ENCODE measurements at regions not wholly inside any gene's neighbourhood (a gene's known extent, or its start where the extent isn't known, plus 50 kb on each side); places are given as distances from the start of the nearest gene placed in this dataset.

DNA sequence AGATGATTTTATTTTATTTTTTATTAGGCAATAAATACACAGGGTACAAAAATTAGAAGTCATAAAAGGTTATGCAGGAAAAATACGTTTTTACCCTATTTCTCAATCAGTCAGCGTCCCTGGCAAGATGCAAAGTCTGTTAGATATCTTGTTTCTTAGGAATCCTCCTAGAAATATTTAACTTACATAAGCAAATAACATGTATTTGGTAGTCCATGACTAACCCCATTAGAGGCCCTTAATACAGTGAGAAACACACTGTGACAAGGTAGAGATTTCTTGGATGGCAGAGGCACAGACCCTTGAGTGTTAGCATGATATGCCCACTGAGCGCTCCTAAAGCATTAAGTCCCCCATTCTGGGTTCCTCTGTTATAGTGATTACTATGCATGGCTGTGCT lies 121.2 kb upstream of the ADAMTSL1 start:
- H3K27ac ChIP-seq (ENCODE audit: insufficient read depth, low read length): no peak overlapping the region
- no peak overlapping the region for H3K9ac ChIP-seq (ENCODE audit: low read depth, low read length)
- CTCF ChIA-PET: no interaction called here

More for the DNA sequence above, 121.2 kb upstream of the ADAMTSL1 start:
- no peaks in the 10 kb centered on the region for H3K36me3 ChIP-seq (ENCODE audit: control insufficient read depth, insufficient read depth, low read length)
- POLR2A ChIA-PET (ENCODE audit: unreplicated experiment): no interaction called here
- H2AK5ac ChIP-seq (ENCODE audit: low read depth, low read length): no peak overlapping the region
- H4K91ac ChIP-seq (ENCODE audit: insufficient read depth, low read depth, low read length): no peak overlapping the region
- H2BK120ac ChIP-seq (ENCODE audit: low read depth, low read length): no peak overlapping the region
- H4K8ac ChIP-seq (ENCODE audit: low read depth in 2 of 2, low read length in 2 of 2): no peak overlapping the region
- H3K4me3 ChIP-seq (ENCODE audit: insufficient read depth, low read depth, low read length): no peak overlapping the region
- no peak overlapping the region for H2AK9ac ChIP-seq (replicated peaks; ENCODE audit: low read depth, low read length, poor library complexity)
- no peak for DNase-seq
- H3K4me2 ChIP-seq (ENCODE audit: low read depth, low read length): no peak overlapping the region
- no peaks in the 10 kb centered on the region for H3K4me1 ChIP-seq (ENCODE audit: control insufficient read depth, insufficient read depth, low read length)
- no peaks in the 10 kb centered on the region for H3K79me1 ChIP-seq (ENCODE audit: low read depth in 1 of 2, low read length in 2 of 2)
- no peaks in the 10 kb centered on the region for H3K27me3 ChIP-seq (ENCODE audit: control insufficient read depth, insufficient read depth, low read length)
- no peak overlapping the region for H2BK5ac ChIP-seq (ENCODE audit: low read depth, low read length, poor library complexity, severe bottlenecking)
- WGBS, 2 experiments (ENCODE audit: extremely low coverage in 2 of 2, insufficient read length in 1 of 2): 100% methylated on average over 1 of the region's 3 CpGs; no CpG with 5 or more reads in 1 of the 2 experiments
- no peak overlapping the region for H3K23ac ChIP-seq (ENCODE audit: low read depth, low read length)
- H3K56ac ChIP-seq (ENCODE audit: extremely low read depth, insufficient read depth, low read length): no peak overlapping the region
- intact Hi-C loops (cut with micrococcal nuclease) (no loop called here), in situ Hi-C loops (cut with MboI; ENCODE audit: low sequenced_read_pairs) (no loop called here), dilution Hi-C loops (cut with HindIII; ENCODE audit: low sequenced_read_pairs, unreplicated experiment) (no loop called here)
- no TSS peak for BruUV-seq (replicated peaks)
- TF ChIP-seq RCOR1 (IDR thresholded peaks at IDR 0.05; ENCODE audit: insufficient replicate concordance, low read length): no peak
- no peak for TF ChIP-seq RFX5 (IDR thresholded peaks at IDR 0.05; ENCODE audit: low read depth, low read length)
- TF ChIP-seq, protein P1, sequence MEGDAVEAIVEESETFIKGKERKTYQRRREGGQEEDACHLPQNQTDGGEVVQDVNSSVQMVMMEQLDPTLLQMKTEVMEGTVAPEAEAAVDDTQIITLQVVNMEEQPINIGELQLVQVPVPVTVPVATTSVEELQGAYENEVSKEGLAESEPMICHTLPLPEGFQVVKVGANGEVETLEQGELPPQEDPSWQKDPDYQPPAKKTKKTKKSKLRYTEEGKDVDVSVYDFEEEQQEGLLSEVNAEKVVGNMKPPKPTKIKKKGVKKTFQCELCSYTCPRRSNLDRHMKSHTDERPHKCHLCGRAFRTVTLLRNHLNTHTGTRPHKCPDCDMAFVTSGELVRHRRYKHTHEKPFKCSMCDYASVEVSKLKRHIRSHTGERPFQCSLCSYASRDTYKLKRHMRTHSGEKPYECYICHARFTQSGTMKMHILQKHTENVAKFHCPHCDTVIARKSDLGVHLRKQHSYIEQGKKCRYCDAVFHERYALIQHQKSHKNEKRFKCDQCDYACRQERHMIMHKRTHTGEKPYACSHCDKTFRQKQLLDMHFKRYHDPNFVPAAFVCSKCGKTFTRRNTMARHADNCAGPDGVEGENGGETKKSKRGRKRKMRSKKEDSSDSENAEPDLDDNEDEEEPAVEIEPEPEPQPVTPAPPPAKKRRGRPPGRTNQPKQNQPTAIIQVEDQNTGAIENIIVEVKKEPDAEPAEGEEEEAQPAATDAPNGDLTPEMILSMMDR (conservative IDR thresholded peaks at IDR 0.05; ENCODE audit: low read depth, low read length): no peak
- no peak for TF ChIP-seq CHD1 (IDR thresholded peaks at IDR 0.05; ENCODE audit: low read depth, low read length)
- TF ChIP-seq MAFK (IDR thresholded peaks at IDR 0.05; ENCODE audit: low read depth, low read length): no peak
- TF ChIP-seq MAZ (IDR thresholded peaks at IDR 0.05; ENCODE audit: borderline replicate concordance, low read depth, low read length): no peak
- TF ChIP-seq NFE2L2 (IDR thresholded peaks at IDR 0.05; ENCODE audit: low read depth, low read length): no peak
- no peak for TF ChIP-seq CEBPB (IDR thresholded peaks at IDR 0.05; ENCODE audit: low read depth, low read length)
- no peak for TF ChIP-seq POLR2A (IDR thresholded peaks at IDR 0.05; ENCODE audit: low read depth, low read length)
- TF ChIP-seq, protein P2, sequence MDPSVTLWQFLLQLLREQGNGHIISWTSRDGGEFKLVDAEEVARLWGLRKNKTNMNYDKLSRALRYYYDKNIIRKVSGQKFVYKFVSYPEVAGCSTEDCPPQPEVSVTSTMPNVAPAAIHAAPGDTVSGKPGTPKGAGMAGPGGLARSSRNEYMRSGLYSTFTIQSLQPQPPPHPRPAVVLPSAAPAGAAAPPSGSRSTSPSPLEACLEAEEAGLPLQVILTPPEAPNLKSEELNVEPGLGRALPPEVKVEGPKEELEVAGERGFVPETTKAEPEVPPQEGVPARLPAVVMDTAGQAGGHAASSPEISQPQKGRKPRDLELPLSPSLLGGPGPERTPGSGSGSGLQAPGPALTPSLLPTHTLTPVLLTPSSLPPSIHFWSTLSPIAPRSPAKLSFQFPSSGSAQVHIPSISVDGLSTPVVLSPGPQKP (IDR thresholded peaks at IDR 0.05; ENCODE audit: borderline replicate concordance, low read depth, low read length): no peak
- no peak for TF ChIP-seq MXI1 (IDR thresholded peaks at IDR 0.05; ENCODE audit: borderline replicate concordance, low read depth, low read length)
- no peak overlapping the region for H4K5ac ChIP-seq (ENCODE audit: low read depth, low read length)
- no peak overlapping the region for H3K14ac ChIP-seq (replicated peaks; ENCODE audit: low read depth, low read length)
- no peak for ATAC-seq (ENCODE audit: low read depth)
- no peak overlapping the region for H2BK20ac ChIP-seq (ENCODE audit: low read depth, low read length)
- no peak overlapping the region for H3K4ac ChIP-seq (ENCODE audit: low read depth, low read length)
- no peak overlapping the region for H2BK15ac ChIP-seq (ENCODE audit: low read depth, low read length)
- H3K9me3 ChIP-seq (ENCODE audit: control insufficient read depth, insufficient read depth, low read length): no peaks in the 10 kb centered on the region
- no peaks in the 10 kb centered on the region for H4K20me1 ChIP-seq (ENCODE audit: insufficient read depth, low read length)
- no peaks in the 10 kb centered on the region for H3K9me1 ChIP-seq (ENCODE audit: insufficient read depth, low read length)
- no peak overlapping the region for H2AFZ ChIP-seq (replicated peaks; ENCODE audit: low read length, poor library complexity)
- no peak overlapping the region for H3K18ac ChIP-seq (ENCODE audit: low read depth, low read length)
